ENCODE measurements at regions not wholly inside any gene's neighbourhood (a gene's known extent, or its start where the extent isn't known, plus 50 kb on each side); places are given as distances from the start of the nearest gene placed in this dataset.

DNA sequence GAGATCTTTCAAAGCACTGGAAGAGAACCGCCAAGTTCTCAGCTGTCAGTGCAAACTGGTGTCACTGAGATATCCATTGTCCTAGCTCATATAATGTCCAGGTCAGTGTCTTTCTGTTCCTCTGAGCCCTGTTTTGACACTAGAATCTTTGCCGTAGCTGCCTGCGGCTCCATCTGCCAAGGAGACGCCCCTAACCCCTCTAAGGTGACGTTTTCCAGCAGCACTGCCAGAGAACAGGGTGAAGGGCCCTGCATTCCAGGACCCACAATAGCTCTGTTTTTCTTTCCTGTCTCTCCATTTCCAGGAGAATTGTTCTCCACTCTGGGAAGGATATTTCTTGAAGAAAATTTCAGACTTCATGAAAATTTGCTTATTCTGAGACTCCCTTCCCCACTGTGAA is 181.7 kb upstream of the SLC39A10 start:
- Histone ChIP-seq H3K4me1 (ENCODE audit: control insufficient read depth in 1 of 2, insufficient read depth in 2 of 2, low read length in 2 of 2) (no peaks in the 10 kb centered on the region), H3K79me2 (ENCODE audit: insufficient read depth, low read length) (no peaks in the 10 kb centered on the region), H3K4me3 (replicated peaks in 1 of 2; ENCODE audit: low read depth in 1 of 2, low read length in 2 of 2) (no peak overlapping the region), H3K4me2 (ENCODE audit: low read length) (no peak overlapping the region), H3K36me3 (ENCODE audit: control insufficient read depth in 1 of 2, insufficient read depth in 2 of 2, low read length in 2 of 2) (no peaks in the 10 kb centered on the region), H3K27me3 (ENCODE audit: insufficient read depth, low read length) (no peaks in the 10 kb centered on the region), H3K9me2 (ENCODE audit: insufficient read depth) (no peaks in the 10 kb centered on the region), H4K20me1 (ENCODE audit: insufficient read depth) (no peaks in the 10 kb centered on the region), H3K9me3 (ENCODE audit: control insufficient read depth in 1 of 2, insufficient read depth in 1 of 2, low read depth in 1 of 2, low read length in 2 of 2) (no peaks in the 10 kb centered on the region), H3K27ac (ENCODE audit: low read depth, low read length) (no peak overlapping the region), H3K9ac (ENCODE audit: low read length) (no peak overlapping the region), H2AFZ (ENCODE audit: low read depth, low read length, poor library complexity, severe bottlenecking) (no peak overlapping the region)
- no TSS peak for BruUV-seq (replicated peaks)
- ChIA-PET POLR2A (no interaction called here), CTCF (no interaction called here), RAD21 (ENCODE audit: low non-redundant PET in 1 of 2, low total read pairs in 2 of 2, uncharacterized antibody in 2 of 2, unreplicated experiment in 2 of 2) (no interaction called here)
- ATAC-seq (no peak), DNase-seq (ENCODE audit: low read depth, low spot score) (no peak)
- intact Hi-C loops (cut with micrococcal nuclease) = no loop called here
- TF ChIP-seq POLR2A (IDR thresholded peaks at IDR 0.05; ENCODE audit: borderline replicate concordance, extremely low read depth, insufficient read depth, insufficient read length) (no peak), EZH2 (IDR thresholded peaks at IDR 0.05) (no peak)

GRCh38 chr2:195473862-195474261 is 183.2 kb upstream of the SLC39A10 start:
- RAD21 ChIA-PET (ENCODE audit: low non-redundant PET in 1 of 2, low total read pairs in 2 of 2, uncharacterized antibody in 2 of 2, unreplicated experiment in 2 of 2) = no interaction called here

More at GRCh38 chr2:195473862-195474261, 183.2 kb upstream of the SLC39A10 start:
- intact Hi-C loops (cut with micrococcal nuclease) = no loop called here
- DNase-seq (ENCODE audit: low read depth, low spot score) = no peak
- TF ChIP-seq YY1 (IDR thresholded peaks at IDR 0.05; ENCODE audit: extremely low read depth, insufficient replicate concordance, low read depth, low read length) (no peak), EGR1 (IDR thresholded peaks at IDR 0.05; ENCODE audit: low read depth) (no peak), FOSL1 (IDR thresholded peaks at IDR 0.05; ENCODE audit: low read depth) (no peak), CBX3 (IDR thresholded peaks at IDR 0.05; ENCODE audit: low read depth) (no peak), EZH2phosphoT487 (IDR thresholded peaks at IDR 0.05; ENCODE audit: borderline replicate concordance) (no peak), SP1 (IDR thresholded peaks at IDR 0.05; ENCODE audit: low read depth) (no peak), ZNF274 (IDR thresholded peaks at IDR 0.05; ENCODE audit: low read depth, low read length) (no peak), POLR2A (IDR thresholded peaks at IDR 0.05; ENCODE audit: borderline replicate concordance, extremely low read depth, insufficient read depth, insufficient read length) (no peak), TCF7L2 (IDR thresholded peaks at IDR 0.05; ENCODE audit: borderline replicate concordance, extremely low read depth, insufficient read depth, insufficient read length) (no peak), RAD21 (IDR thresholded peaks at IDR 0.05; ENCODE audit: low read depth) (no peak), SIN3A (IDR thresholded peaks at IDR 0.05; ENCODE audit: low read depth) (no peak)
- TF ChIP-seq, protein P1, sequence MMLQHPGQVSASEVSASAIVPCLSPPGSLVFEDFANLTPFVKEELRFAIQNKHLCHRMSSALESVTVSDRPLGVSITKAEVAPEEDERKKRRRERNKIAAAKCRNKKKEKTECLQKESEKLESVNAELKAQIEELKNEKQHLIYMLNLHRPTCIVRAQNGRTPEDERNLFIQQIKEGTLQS (IDR thresholded peaks at IDR 0.05) = no peak
- TF ChIP-seq, protein P2, sequence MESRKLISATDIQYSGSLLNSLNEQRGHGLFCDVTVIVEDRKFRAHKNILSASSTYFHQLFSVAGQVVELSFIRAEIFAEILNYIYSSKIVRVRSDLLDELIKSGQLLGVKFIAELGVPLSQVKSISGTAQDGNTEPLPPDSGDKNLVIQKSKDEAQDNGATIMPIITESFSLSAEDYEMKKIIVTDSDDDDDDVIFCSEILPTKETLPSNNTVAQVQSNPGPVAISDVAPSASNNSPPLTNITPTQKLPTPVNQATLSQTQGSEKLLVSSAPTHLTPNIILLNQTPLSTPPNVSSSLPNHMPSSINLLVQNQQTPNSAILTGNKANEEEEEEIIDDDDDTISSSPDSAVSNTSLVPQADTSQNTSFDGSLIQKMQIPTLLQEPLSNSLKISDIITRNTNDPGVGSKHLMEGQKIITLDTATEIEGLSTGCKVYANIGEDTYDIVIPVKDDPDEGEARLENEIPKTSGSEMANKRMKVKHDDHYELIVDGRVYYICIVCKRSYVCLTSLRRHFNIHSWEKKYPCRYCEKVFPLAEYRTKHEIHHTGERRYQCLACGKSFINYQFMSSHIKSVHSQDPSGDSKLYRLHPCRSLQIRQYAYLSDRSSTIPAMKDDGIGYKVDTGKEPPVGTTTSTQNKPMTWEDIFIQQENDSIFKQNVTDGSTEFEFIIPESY (IDR thresholded peaks at IDR 0.05; ENCODE audit: extremely low read depth, insufficient replicate concordance, low read length) = no peak
- Histone ChIP-seq H3K9ac (ENCODE audit: low read length) (no peak overlapping the region), H3K4me1 (ENCODE audit: control insufficient read depth in 1 of 2, insufficient read depth in 2 of 2, low read length in 2 of 2) (no peaks in the 10 kb centered on the region), H3K27ac (ENCODE audit: low read depth, low read length) (no peak overlapping the region), H4K20me1 (ENCODE audit: insufficient read depth) (no peaks in the 10 kb centered on the region), H3K4me2 (ENCODE audit: low read length) (no peak overlapping the region), H3K9me2 (ENCODE audit: insufficient read depth) (no peaks in the 10 kb centered on the region), H2AFZ (ENCODE audit: low read depth, low read length, poor library complexity, severe bottlenecking) (no peak overlapping the region), H3K27me3 (ENCODE audit: insufficient read depth, low read length) (no peaks in the 10 kb centered on the region), H3K4me3 (replicated peaks in 1 of 2; ENCODE audit: low read depth in 1 of 2, low read length in 2 of 2) (no peak overlapping the region), H3K9me3 (ENCODE audit: control insufficient read depth in 1 of 2, insufficient read depth in 1 of 2, low read depth in 1 of 2, low read length in 2 of 2) (no peaks in the 10 kb centered on the region), H3K79me2 (ENCODE audit: insufficient read depth, low read length) (no peaks in the 10 kb centered on the region), H3K36me3 (ENCODE audit: control insufficient read depth in 1 of 2, insufficient read depth in 2 of 2, low read length in 2 of 2) (no peaks in the 10 kb centered on the region)
- no peak for ATAC-seq
- ChIA-PET CTCF (no interaction called here), POLR2A (no interaction called here)
- no TSS peak for BruUV-seq (replicated peaks)

All from HCT116 (cell line).